Uterus (tissue), 2 donors: ENCODE measurements at regions not wholly inside any gene's neighbourhood (a gene's known extent, or its start where the extent isn't known, plus 50 kb on each side); places are given as distances from the start of the nearest gene placed in this dataset.

ENCODE experiments used
- CTCF ChIP-seq, 4 experiments: fragments of 200-600 bp in 2 of 4; fragments of 450-650 bp in 2 of 4; sonication (generic) in 2 of 4; IDR thresholded peaks; one replicate each; pipeline ENCODE4 v1.5.1; 2016 to 2019; ENCODE audit warnings: antibody characterized with exemption in 4 of 4, mild to moderate bottlenecking in 2 of 4, moderate library complexity in 1 of 4
- POLR2A ChIP-seq, 2 donors: fragments of 450-650 bp; IDR thresholded peaks; one replicate each; pipeline ENCODE4 v1.6.1; 2016; ENCODE audit warnings: antibody characterized with exemption in 2 of 2, mild to moderate bottlenecking in 1 of 2, moderate library complexity in 1 of 2

- TF ChIP-seq POLR2A (IDR thresholded peaks at IDR 0.05): no peak
- TF ChIP-seq CTCF (IDR thresholded peaks at IDR 0.05): no peak
These were observed 161.6 kb upstream of the ANKRD50 start for GRCh38 chr4:124874172-124874450.
